Common myeloid progenitor, CD34-positive (primary cell): ENCODE measurements at regions not wholly inside any gene's neighbourhood (a gene's known extent, or its start where the extent isn't known, plus 50 kb on each side); places are given as distances from the start of the nearest gene placed in this dataset.

Source experiments
- CTCF ChIA-PET: fragments of 350-600 bp; sonication (Branson Sonifier 250); formaldehyde crosslinking; loops from one replicate; lab custom pipeline; 2021; ENCODE audit warnings: antibody characterized with exemption; lab: Charles Lee
- POLR2A ChIA-PET: fragments of 350-600 bp; sonication (Branson Sonifier 250); formaldehyde crosslinking; loops from one replicate; lab custom pipeline; 2021; ENCODE audit warnings: antibody characterized with exemption; lab: Charles Lee
- DNase-seq, 3 donors: peaks; one replicate each; pipeline versions ENCODE4 v3.0.0 to v3.0.0-alpha.2; 2013
- H3K27ac ChIP-seq, 2 experiments: 1 replicate in 1 of 2; 2 replicates in 1 of 2; pipeline ENCODE4 v1.7.0; 2013; ENCODE audit warnings: inconsistent platforms in 2 of 2, low read length in 2 of 2, mild to moderate bottlenecking in 2 of 2, low read depth in 1 of 2, moderate library complexity in 1 of 2; ENCODE audit not compliant: severe bottlenecking in 2 of 2, insufficient read depth in 1 of 2, poor library complexity in 1 of 2
- H3K27me3 ChIP-seq, 5 experiments: replicated peaks in 2 of 5; 1 replicate in 3 of 5; 2 replicates in 2 of 5; pipeline versions ENCODE4 v1.6.1 to v1.7.0; 2013; ENCODE audit warnings: low read length in 4 of 5, mild to moderate bottlenecking in 2 of 5, moderate library complexity in 2 of 5, inconsistent platforms in 1 of 5; ENCODE audit not compliant: insufficient read depth in 5 of 5, control insufficient read depth in 4 of 5
- H3K36me3 ChIP-seq, 4 experiments: 1 replicate in 2 of 4; 2 replicates in 2 of 4; pipeline versions ENCODE4 v1.6.1 to v1.7.0; 2013; ENCODE audit warnings: low read length in 3 of 4, control low read depth in 1 of 4, mild to moderate bottlenecking in 1 of 4; ENCODE audit not compliant: control insufficient read depth in 4 of 4, insufficient read depth in 4 of 4
- H3K4me1 ChIP-seq, 4 experiments: 1 replicate in 3 of 4; 2 replicates in 1 of 4; pipeline versions ENCODE4 v1.6.1 to v1.7.1; 2013; ENCODE audit warnings: low read length in 3 of 4, mild to moderate bottlenecking in 3 of 4, control low read depth in 1 of 4, inconsistent platforms in 1 of 4, moderate library complexity in 1 of 4; ENCODE audit not compliant: control insufficient read depth in 4 of 4, insufficient read depth in 4 of 4; ENCODE audit errors: control extremely low read depth in 1 of 4
- H3K4me3 ChIP-seq, 7 experiments: 1 replicate in 4 of 7; 2 replicates in 3 of 7; pipeline versions ENCODE4 v1.5.1 to v1.7.0; 2013; ENCODE audit warnings: mild to moderate bottlenecking in 7 of 7, low read length in 6 of 7, moderate library complexity in 6 of 7, inconsistent platforms in 2 of 7, low read depth in 2 of 7, control low read depth in 1 of 7; ENCODE audit not compliant: insufficient read depth in 4 of 7, control insufficient read depth in 1 of 7; ENCODE audit errors: extremely low read depth in 1 of 7
- H3K9me3 ChIP-seq, 5 experiments: 1 replicate in 4 of 5; 2 replicates in 1 of 5; pipeline versions ENCODE4 v1.6.1 to v1.7.1; 2013; ENCODE audit warnings: low read length in 4 of 5, mild to moderate bottlenecking in 2 of 5, inconsistent platforms in 1 of 5, low read depth in 1 of 5, moderate library complexity in 1 of 5; ENCODE audit not compliant: control insufficient read depth in 4 of 5, insufficient read depth in 2 of 5; ENCODE audit errors: control extremely low read depth in 1 of 5
- WGBS: methylation state at CpG from one replicate; pipeline ENCODE4 v1.1.5; 2013; ENCODE audit not compliant: insufficient coverage; 5-methylcytosine and 5-hydroxymethylcytosine counted together

DNA sequence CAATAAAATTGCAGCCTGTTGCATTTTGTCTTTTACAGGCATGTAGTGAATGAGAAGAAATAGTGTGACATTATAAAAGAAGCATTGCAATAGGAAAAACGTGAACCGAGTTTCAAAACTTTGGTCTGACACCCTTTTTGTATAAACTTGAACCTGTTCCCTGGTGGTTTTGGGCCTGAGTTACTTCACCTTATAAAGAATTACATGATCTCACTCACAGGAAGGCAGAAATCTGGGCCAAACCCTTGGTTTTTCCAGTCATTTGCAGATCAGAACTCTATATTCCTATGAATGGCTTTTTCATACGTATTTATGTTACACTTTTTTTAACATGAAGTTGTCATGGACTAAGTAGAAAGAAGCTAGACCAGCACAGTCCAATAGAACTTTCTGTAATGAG lies 138.5 kb upstream of the FLRT2 start:
- H3K4me3 ChIP-seq = no peak overlapping the region
- H3K4me1 ChIP-seq = no peaks in the 10 kb centered on the region
- no peak overlapping the region for H3K27ac ChIP-seq
- POLR2A ChIA-PET = no interaction called here
- 100% methylated on average over 3 of the region's 3 CpGs for WGBS
- H3K9me3 ChIP-seq = no peaks in the 10 kb centered on the region
- CTCF ChIA-PET = no interaction called here
- no peaks in the 10 kb centered on the region for H3K27me3 ChIP-seq
- no peak for DNase-seq
- no peaks in the 10 kb centered on the region for H3K36me3 ChIP-seq

DNA sequence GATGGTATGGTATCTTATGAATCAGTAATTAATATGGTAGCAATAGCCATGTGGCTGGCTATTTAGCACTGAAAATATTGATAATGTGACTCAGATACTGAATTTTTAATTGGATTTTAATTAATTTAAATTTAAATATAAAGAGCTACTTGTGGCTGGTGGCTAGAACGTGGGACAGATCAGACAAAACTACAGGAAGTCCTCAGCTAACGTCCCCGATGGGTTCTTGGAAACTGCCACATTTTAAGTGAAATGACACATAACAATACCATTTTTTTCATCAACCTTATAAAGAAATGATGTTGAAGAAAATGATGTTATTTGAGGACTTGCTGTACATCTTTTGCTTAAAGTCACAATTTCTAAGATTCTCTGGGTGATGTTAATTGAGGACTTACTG lies 138.1 kb upstream of the FLRT2 start:
- Histone ChIP-seq H3K9me3 (no peaks in the 10 kb centered on the region), H3K4me3 (no peak overlapping the region), H3K27me3 (no peaks in the 10 kb centered on the region), H3K4me1 (no peaks in the 10 kb centered on the region), H3K27ac (no peak overlapping the region), H3K36me3 (no peaks in the 10 kb centered on the region)
- POLR2A ChIA-PET = no interaction called here
- DNase-seq = no peak
- no CpG with 5 or more reads among the region's 3 CpGs for WGBS
- CTCF ChIA-PET = no interaction called here

DNA sequence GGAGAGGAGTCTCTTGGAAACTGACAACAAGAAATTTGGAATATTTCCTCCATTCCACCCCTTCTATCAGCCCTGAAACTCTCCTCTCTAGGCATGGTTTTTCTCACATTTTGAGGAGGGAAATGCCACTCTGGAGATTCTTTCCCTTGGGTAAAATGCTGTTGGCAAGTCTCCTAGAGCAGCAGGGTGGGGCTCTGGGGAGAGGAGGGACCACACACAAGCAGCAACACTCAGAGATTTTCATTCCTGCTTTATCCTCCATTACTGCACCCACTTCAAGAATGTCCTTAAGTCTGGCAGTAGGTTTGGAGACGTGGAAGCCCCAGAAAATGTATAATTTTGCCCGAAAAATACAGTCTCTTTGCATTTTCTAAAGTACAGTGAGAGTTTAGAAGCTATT lies 130.8 kb upstream of the FLRT2 start:
- Histone ChIP-seq H3K9me3 (no peaks in the 10 kb centered on the region), H3K36me3 (no peaks in the 10 kb centered on the region), H3K4me1 (peaks cover 0 to 6% (median 0%) of the 10 kb centered on the region in 4 experiments), H3K4me3 (no peak overlapping the region), H3K27ac (no peak overlapping the region), H3K27me3 (no peaks in the 10 kb centered on the region)
- 100% methylated on average over 1 of the region's 2 CpGs for WGBS
- ChIA-PET POLR2A (interaction anchor here (0.6 kb wide), 1 partner anchor 313 kb away, joined by 3 read pairs; no protein-coding TSS in a partner anchor), CTCF (no interaction called here)
- DNase-seq = no peak

DNA sequence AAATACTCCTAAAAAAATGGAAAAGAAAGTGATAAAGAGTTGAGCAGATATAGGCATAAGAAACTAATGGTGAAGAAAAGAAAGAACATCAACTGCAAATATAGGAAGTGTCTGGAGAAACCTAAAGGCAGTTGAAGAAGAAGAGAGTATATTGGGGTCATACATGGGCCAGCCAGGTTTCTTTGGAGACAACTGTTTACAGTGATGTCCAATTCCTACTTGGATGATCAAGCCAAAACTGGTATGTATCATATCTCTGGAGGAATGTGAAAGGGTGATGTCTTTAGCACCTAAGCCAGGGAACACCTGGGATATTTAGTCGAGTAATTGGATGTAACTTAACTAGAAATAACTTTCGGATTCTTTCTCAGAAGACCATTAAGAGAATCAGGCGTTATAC lies 129.3 kb upstream of the FLRT2 start:
- Histone ChIP-seq H3K4me1 (peaks cover 0 to 11% (median 0%) of the 10 kb centered on the region in 4 experiments), H3K36me3 (no peaks in the 10 kb centered on the region), H3K4me3 (no peak overlapping the region), H3K27ac (no peak overlapping the region), H3K9me3 (no peaks in the 10 kb centered on the region), H3K27me3 (no peaks in the 10 kb centered on the region)
- ChIA-PET POLR2A (no interaction called here), CTCF (interaction anchor here (0.6 kb wide), 1 partner anchor 1582 kb away, joined by 3 read pairs; no protein-coding TSS in a partner anchor)
- no peak for DNase-seq
- WGBS = 91% methylated on average over 3 of the region's 3 CpGs

DNA sequence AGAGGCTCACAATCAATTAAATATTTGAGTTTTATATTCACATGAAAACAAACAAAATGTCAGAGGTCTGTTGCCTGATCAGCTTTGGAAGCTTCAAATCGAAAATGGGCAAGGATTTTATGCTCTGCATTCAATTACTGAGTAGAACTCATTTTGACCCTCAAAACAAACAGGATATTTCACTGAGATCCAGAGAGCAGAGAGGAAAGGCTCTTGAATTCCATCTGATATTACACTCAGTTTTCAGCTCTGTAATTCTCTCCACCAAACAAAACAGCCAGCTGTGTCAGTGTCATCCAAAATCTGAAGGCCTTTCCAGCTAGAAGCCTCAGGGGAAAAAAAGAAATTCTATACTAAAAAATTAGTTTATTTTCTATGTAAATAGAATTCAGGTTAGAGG lies 128.6 kb upstream of the FLRT2 start:
- Histone ChIP-seq H3K36me3 (no peaks in the 10 kb centered on the region), H3K27ac (no peak overlapping the region), H3K4me3 (no peak overlapping the region), H3K4me1 (peaks cover 0 to 11% (median 0%) of the 10 kb centered on the region in 4 experiments), H3K27me3 (no peaks in the 10 kb centered on the region), H3K9me3 (no peaks in the 10 kb centered on the region)
- CTCF ChIA-PET = no interaction called here
- DNase-seq = no peak
- WGBS = 90% methylated on average over 1 of the region's 1 CpG
- POLR2A ChIA-PET = no interaction called here

DNA sequence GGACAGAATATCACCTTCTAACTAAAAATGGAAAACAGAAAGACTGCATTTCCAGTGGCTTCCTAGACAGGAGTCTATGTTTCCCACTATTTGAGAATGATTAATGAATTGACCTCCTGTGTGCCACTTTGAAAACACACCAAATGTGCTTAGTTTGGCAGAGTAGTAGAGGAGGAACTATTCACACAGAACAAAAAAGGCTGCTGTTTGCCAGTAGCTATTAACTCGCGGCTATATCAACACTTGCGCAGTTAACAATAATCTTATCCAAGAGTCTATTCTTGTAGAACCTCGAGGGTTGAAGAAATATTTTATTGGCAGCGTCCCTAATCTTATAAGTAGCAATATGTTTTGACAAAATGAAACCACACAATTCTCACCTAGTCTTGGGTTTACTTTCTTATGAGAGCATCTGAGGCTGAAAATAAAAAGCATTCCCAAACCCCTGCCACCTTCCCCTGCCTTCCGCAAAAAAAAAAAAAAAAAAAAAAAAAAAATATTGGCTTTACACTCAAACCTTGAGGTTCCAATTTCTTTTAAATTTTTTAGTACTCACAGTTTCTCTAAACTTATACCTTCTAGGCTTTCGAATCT lies 127.3 kb upstream of the FLRT2 start:
- no peak overlapping the region for H3K27ac ChIP-seq
- POLR2A ChIA-PET = no interaction called here
- no peaks in the 10 kb centered on the region for H3K9me3 ChIP-seq
- 87% methylated on average over 2 of the region's 7 CpGs for WGBS
- no peak overlapping the region for H3K4me3 ChIP-seq
- H3K27me3 ChIP-seq = no peaks in the 10 kb centered on the region
- peaks cover 0 to 11% (median 0%) of the 10 kb centered on the region in 4 experiments for H3K4me1 ChIP-seq
- DNase-seq = no peak
- CTCF ChIA-PET = interaction anchor here (0.6 kb wide), 1 partner anchor 24 kb away, joined by 3 read pairs; no protein-coding TSS in a partner anchor
- no peaks in the 10 kb centered on the region for H3K36me3 ChIP-seq

DNA sequence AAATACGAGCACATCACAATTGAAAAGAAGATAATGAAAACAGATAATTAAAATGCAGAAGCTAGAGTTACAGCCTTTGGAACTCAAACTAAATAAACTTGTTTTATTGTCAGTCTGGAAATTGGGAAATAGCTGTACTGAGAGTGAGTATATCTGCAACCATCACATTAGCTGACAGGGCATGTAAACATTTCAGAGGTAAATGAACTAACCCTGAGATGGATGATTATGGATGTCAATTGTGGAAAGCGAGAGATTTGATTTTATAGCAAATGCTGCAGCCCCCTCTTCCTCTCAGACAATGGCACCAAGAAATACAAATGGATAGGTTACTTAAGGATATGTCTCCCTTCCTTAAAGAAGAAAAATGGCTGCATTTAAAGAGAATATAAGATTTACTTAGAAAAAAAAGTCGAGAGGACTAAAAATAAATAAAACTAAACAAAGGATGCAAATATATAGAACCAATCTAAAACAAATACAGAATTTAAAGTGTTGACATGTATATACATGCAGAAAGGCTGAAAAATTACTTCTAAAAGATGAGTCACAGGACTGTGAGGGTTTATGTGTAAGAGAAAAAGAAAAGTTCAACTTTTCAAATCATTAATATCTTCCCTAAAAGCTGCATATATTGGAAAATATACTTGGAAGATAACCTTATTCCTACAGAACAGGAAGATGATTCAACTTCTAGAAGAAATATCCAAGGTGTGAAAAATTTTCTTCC lies 120.3 kb upstream of the FLRT2 start:
- Histone ChIP-seq H3K36me3 (no peaks in the 10 kb centered on the region), H3K4me1 (peaks cover 3 to 27% (median 10%) of the 10 kb centered on the region in 4 experiments), H3K4me3 (no peak overlapping the region), H3K9me3 (no peaks in the 10 kb centered on the region), H3K27me3 (no peaks in the 10 kb centered on the region), H3K27ac (no peak overlapping the region)
- WGBS = no CpG with 5 or more reads among the region's 3 CpGs
- ChIA-PET POLR2A (no interaction called here), CTCF (no interaction called here)
- no peak for DNase-seq
